Endodermal cell (in vitro differentiated cells): ENCODE measurements at regions not wholly inside any gene's neighbourhood (a gene's known extent, or its start where the extent isn't known, plus 50 kb on each side); places are given as distances from the start of the nearest gene placed in this dataset.

ENCODE experiments used
- DNase-seq: peaks from one replicate; pipeline ENCODE4 v3.0.0-alpha.2; 2017
- H3K27ac ChIP-seq: 2 replicates; pipeline ENCODE4 v1.5.1; 2013; ENCODE audit warnings: mild to moderate bottlenecking, low read depth, low read length, moderate library complexity
- H3K27me3 ChIP-seq: 2 replicates; pipeline ENCODE4 v1.6.1; 2013; ENCODE audit warnings: mild to moderate bottlenecking, low read length, moderate library complexity; ENCODE audit not compliant: insufficient read depth, control insufficient read depth, poor library complexity, severe bottlenecking
- H3K36me3 ChIP-seq: 2 replicates; pipeline ENCODE4 v1.7.0; 2013; ENCODE audit warnings: mild to moderate bottlenecking, low read length, moderate library complexity; ENCODE audit not compliant: control insufficient read depth, insufficient read depth
- H3K4me1 ChIP-seq: one replicate; pipeline ENCODE4 v1.7.0; 2013; ENCODE audit warnings: low read length; ENCODE audit not compliant: control insufficient read depth, insufficient read depth
- H3K4me3 ChIP-seq: 2 replicates; pipeline ENCODE4 v1.5.1; 2013; ENCODE audit warnings: mild to moderate bottlenecking, low read length, moderate library complexity
- H3K9ac ChIP-seq: 2 replicates; pipeline ENCODE4 v1.6.1; 2013; ENCODE audit warnings: mild to moderate bottlenecking, low read length, moderate library complexity; ENCODE audit not compliant: poor library complexity, severe bottlenecking; ENCODE audit errors: extremely low read depth
- H3K9me3 ChIP-seq: 2 replicates; pipeline ENCODE4 v1.6.1; 2013; ENCODE audit warnings: mild to moderate bottlenecking, low read length, moderate library complexity; ENCODE audit not compliant: control insufficient read depth
- H3K27ac Mint-ChIP-seq: 2 replicates; pipeline ENCODE4 v1.8.0; 2020; ENCODE audit warnings: mixed read lengths
- H3K27me3 Mint-ChIP-seq: 2 replicates; pipeline ENCODE4 v1.8.0; 2021; ENCODE audit warnings: mild to moderate bottlenecking, mixed read lengths; ENCODE audit not compliant: insufficient read depth
- H3K36me3 Mint-ChIP-seq: 2 replicates; pipeline ENCODE4 v1.8.0; 2020; ENCODE audit warnings: low read depth, mixed read lengths
- H3K4me1 Mint-ChIP-seq: 2 replicates; pipeline ENCODE4 v1.8.0; 2020; ENCODE audit warnings: mixed read lengths
- H3K4me3 Mint-ChIP-seq: 2 replicates; pipeline ENCODE4 v1.8.0; 2020; ENCODE audit warnings: mild to moderate bottlenecking, moderate library complexity, mixed read lengths
- H3K9me3 Mint-ChIP-seq: 2 replicates; pipeline ENCODE4 v1.8.0; 2020; ENCODE audit warnings: mild to moderate bottlenecking, mixed read lengths
- WGBS, 2 experiments: methylation state at CpG; one replicate each; pipeline versions ENCODE4 v1.1.5 to v1.1.7; 2013; ENCODE audit warnings: missing lambda C conversion rate in 2 of 2, mixed read lengths in 1 of 2; ENCODE audit not compliant: insufficient coverage in 1 of 2, insufficient read length in 1 of 2; 5-methylcytosine and 5-hydroxymethylcytosine counted together
- TF ChIP-seq, protein P1 (sequence below): fragments of 200-600 bp; sonication (generic); conservative IDR thresholded peaks from 2 replicates; pipeline ENCODE4 v1.5.0; 2021; ENCODE audit warnings: antibody characterized with exemption, mild to moderate bottlenecking

DNA sequence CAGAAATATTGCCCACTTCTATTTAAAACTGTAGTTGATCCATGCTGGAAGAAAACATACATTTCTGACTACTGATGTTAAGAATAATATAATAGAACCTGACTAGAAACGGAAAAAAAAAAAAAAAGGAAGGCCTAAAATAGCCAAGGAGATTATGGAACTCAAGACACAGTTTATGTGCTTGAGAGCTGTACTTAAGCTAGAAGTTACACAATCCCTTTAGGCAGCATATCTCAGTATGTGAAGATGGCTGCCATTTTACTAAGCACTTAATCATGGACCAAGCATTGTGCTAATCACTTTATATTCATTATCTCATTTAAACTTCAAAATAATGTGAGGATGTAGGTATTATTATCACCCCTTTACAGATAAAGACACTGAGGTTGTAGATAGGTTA is 73.0 kb upstream of the NR4A3 start:
- Mint-ChIP-seq H3K36me3 (no peaks in the 10 kb centered on the region), H3K27me3 (no peaks in the 10 kb centered on the region), H3K9me3 (no peaks in the 10 kb centered on the region), H3K4me3 (no peak overlapping the region), H3K27ac (no peak overlapping the region), H3K4me1 (no peaks in the 10 kb centered on the region)
- H3K4me1 ChIP-seq: no peaks in the 10 kb centered on the region
- H3K4me3 ChIP-seq: no peak overlapping the region
- H3K27ac ChIP-seq: no peak overlapping the region
- no peak overlapping the region for H3K9ac ChIP-seq
- no peaks in the 10 kb centered on the region for H3K27me3 ChIP-seq
- 100% methylated on average over 1 of the region's 1 CpG for WGBS, 2 experiments
- no peaks in the 10 kb centered on the region for H3K36me3 ChIP-seq
- DNase-seq: no peak
- TF ChIP-seq, protein P1, sequence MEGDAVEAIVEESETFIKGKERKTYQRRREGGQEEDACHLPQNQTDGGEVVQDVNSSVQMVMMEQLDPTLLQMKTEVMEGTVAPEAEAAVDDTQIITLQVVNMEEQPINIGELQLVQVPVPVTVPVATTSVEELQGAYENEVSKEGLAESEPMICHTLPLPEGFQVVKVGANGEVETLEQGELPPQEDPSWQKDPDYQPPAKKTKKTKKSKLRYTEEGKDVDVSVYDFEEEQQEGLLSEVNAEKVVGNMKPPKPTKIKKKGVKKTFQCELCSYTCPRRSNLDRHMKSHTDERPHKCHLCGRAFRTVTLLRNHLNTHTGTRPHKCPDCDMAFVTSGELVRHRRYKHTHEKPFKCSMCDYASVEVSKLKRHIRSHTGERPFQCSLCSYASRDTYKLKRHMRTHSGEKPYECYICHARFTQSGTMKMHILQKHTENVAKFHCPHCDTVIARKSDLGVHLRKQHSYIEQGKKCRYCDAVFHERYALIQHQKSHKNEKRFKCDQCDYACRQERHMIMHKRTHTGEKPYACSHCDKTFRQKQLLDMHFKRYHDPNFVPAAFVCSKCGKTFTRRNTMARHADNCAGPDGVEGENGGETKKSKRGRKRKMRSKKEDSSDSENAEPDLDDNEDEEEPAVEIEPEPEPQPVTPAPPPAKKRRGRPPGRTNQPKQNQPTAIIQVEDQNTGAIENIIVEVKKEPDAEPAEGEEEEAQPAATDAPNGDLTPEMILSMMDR: no peak
- no peaks in the 10 kb centered on the region for H3K9me3 ChIP-seq

DNA sequence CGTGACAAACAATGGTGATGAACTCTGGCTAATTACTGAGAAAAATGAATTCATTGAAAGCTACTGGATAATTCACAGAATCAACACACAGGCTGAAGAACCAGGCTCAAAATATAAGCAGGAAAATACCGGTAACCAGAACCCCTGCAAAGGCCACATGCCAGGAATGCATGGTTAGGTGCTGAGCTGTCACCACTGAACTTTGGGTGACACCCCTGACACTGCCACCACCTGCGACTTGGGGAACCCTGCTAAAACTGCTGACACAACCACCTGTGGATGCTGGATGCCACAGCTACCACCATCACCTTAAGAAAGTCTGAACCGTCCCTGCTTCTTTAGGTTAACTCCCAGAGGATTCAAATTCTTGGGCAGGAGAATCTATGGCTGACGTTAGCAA is 72.0 kb upstream of the NR4A3 start:
- WGBS, 2 experiments: 92 to 100% methylated on average over 4 to 5 of the region's 5 CpGs
- Histone ChIP-seq H3K27me3 (no peaks in the 10 kb centered on the region), H3K9me3 (no peaks in the 10 kb centered on the region), H3K36me3 (no peaks in the 10 kb centered on the region), H3K4me3 (no peak overlapping the region), H3K9ac (no peak overlapping the region), H3K4me1 (peaks cover 4% of the 10 kb centered on the region), H3K27ac (no peak overlapping the region)
- no peak overlapping the region for H3K4me3 Mint-ChIP-seq
- no peak for DNase-seq
- H3K36me3 Mint-ChIP-seq: no peaks in the 10 kb centered on the region
- TF ChIP-seq, protein P1: no peak
- H3K4me1 Mint-ChIP-seq: peaks cover 5% of the 10 kb centered on the region
- H3K27me3 Mint-ChIP-seq: no peaks in the 10 kb centered on the region
- H3K27ac Mint-ChIP-seq: no peak overlapping the region
- H3K9me3 Mint-ChIP-seq: no peaks in the 10 kb centered on the region

DNA sequence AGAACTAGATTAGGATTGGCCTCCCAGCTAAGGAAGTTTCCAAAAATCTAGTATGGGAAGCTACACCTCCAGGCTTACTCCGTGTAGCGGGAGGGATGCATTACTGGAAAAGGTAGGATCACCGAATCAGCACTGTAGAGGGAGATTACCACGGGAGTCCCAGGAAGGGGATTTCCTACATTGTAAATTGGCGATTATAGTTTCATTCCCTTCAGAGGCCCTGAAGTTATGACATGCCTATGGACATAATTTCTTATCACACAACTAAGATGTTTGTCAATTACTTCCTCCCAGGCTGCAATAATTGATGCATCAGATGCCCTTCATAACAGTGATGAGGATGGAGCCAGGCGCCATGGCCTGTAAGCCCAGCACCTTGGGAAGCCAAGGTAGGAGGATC is 71.2 kb upstream of the NR4A3 start:
- Mint-ChIP-seq H3K9me3 (no peaks in the 10 kb centered on the region), H3K36me3 (no peaks in the 10 kb centered on the region), H3K27me3 (no peaks in the 10 kb centered on the region), H3K4me3 (no peak overlapping the region), H3K4me1 (peaks cover 7% of the 10 kb centered on the region), H3K27ac (no peak overlapping the region)
- no peaks in the 10 kb centered on the region for H3K36me3 ChIP-seq
- 93 to 96% methylated on average over 6 of the region's 6 CpGs for WGBS, 2 experiments
- TF ChIP-seq, protein P1: no peak
- peaks cover 4% of the 10 kb centered on the region for H3K4me1 ChIP-seq
- H3K27ac ChIP-seq: no peak overlapping the region
- no peak overlapping the region for H3K4me3 ChIP-seq
- no peak for DNase-seq
- no peaks in the 10 kb centered on the region for H3K9me3 ChIP-seq
- no peak overlapping the region for H3K9ac ChIP-seq
- no peaks in the 10 kb centered on the region for H3K27me3 ChIP-seq
